Adrenal gland (tissue), 9 donors: ENCODE measurements at regions not wholly inside any gene's neighbourhood (a gene's known extent, or its start where the extent isn't known, plus 50 kb on each side); places are given as distances from the start of the nearest gene placed in this dataset.

Source experiments
- DNase-seq, 7 donors: peaks; one replicate each; pipeline ENCODE4 v3.0.0-alpha.2; 2019 to 2020
- H3K27ac ChIP-seq, 5 donors: fragments of 200-600 bp; sonication (generic) in 4 of 5; 1 replicate in 3 of 5; 2 replicates in 2 of 5; pipeline versions ENCODE4 v1.5.1 to v1.8.0; 2016 to 2020; ENCODE audit warnings: mild to moderate bottlenecking in 1 of 5
- H3K27me3 ChIP-seq: fragments of 200-600 bp; 2 replicates; pipeline ENCODE4 v1.8.0; 2021
- H3K36me3 ChIP-seq, 2 donors: fragments of 200-600 bp; replicated peaks in 1 of 2; 1 replicate in 1 of 2; 2 replicates in 1 of 2; pipeline versions ENCODE4 v1.5.1 to v1.8.0; 2018 to 2022
- H3K4me1 ChIP-seq, 2 donors: fragments of 200-600 bp; replicated peaks in 1 of 2; 1 replicate in 1 of 2; 2 replicates in 1 of 2; pipeline versions ENCODE4 v1.5.1 to v1.8.0; 2018 to 2021
- H3K4me3 ChIP-seq, 4 donors: fragments of 200-600 bp; sonication (generic) in 3 of 4; one replicate each; pipeline ENCODE4 v1.5.1; 2016 to 2018
- H3K9me3 ChIP-seq, 3 donors: fragments of 200-600 bp; sonication (generic) in 1 of 3; replicated peaks in 1 of 3; 1 replicate in 2 of 3; 2 replicates in 1 of 3; pipeline versions ENCODE4 v1.5.1 to v1.8.0; 2016 to 2021
- CTCF ChIP-seq, 6 experiments: fragments of 450-650 bp in 4 of 6; fragments of 200-600 bp in 2 of 6; sonication (generic) in 1 of 6; IDR thresholded peaks; 1 replicate in 5 of 6; 2 replicates in 1 of 6; pipeline versions ENCODE4 v1.5.1 to v1.8.0; 2016 to 2021; ENCODE audit warnings: antibody characterized with exemption in 6 of 6, mild to moderate bottlenecking in 2 of 6, moderate library complexity in 1 of 6
- POLR2A ChIP-seq, 2 donors: fragments of 450-650 bp; IDR thresholded peaks; one replicate each; pipeline ENCODE4 v1.6.1; 2017; ENCODE audit warnings: antibody characterized with exemption in 2 of 2, mild to moderate bottlenecking in 2 of 2, moderate library complexity in 1 of 2
- WGBS, 4 donors: extraction: QIAGEN DNeasy Blood & Tissue Kit in 2 of 4; methylation state at CpG; one replicate each; pipeline versions ENCODE4 v1.1.5 to v1.1.7; 2013 to 2017; 5-methylcytosine and 5-hydroxymethylcytosine counted together
- intact Hi-C, 2 donors: fragments of 100-400 bp; cut with DNase I; formaldehyde crosslinking; loops; one replicate each; pipeline versions ENCODE4 v1.14.1 to v1.15.0; 2022 to 2023
- donor health status: healthy with polysubstance abuse.
- donor health status: Bipolar disorder and iron deficiency.
- donor health status: DM: yes; HTN: yes; CAD: no.
- donor health status: DM: no; HTN: no; CAD: no.
- donor health status: DM: no; HTN: no; CAD: no.

DNA sequence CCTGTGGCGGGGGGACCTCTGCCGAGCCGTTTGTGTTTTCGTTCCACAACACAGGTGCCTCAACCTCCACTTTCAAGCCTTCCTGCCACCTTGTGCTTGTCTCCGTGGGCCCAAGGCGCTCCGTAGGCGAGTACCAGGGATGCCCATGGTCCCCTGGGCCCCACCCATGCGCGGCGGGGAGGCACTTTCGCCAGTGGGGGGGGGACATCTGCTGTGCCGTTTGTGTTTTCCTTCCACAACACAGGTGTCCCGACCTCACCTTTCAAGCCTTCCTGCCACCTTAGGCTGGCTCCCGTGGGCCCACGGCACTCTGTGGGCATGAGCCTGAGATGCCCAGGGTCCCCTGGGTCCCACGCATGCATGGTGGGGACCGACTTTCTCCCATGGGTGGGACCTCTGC, 335.9 kb downstream of the ALG10 start:
- H3K27me3 ChIP-seq = no peaks in the 10 kb centered on the region
- no peaks in the 10 kb centered on the region for H3K9me3 ChIP-seq
- H3K36me3 ChIP-seq = no peaks in the 10 kb centered on the region
- H3K4me1 ChIP-seq = no peaks in the 10 kb centered on the region
- intact Hi-C loops = no loop called here
- no peak overlapping the region for H3K4me3 ChIP-seq
- 43 to 62% (median 58%) methylated on average over 9 to 18 of the region's 18 CpGs for WGBS, 4 donors
- DNase-seq = no peak
- TF ChIP-seq POLR2A (IDR thresholded peaks at IDR 0.05) (no peak), CTCF (IDR thresholded peaks at IDR 0.05) (no peak)
- H3K27ac ChIP-seq = no peak overlapping the region

GRCh38 chr12:34361721-34362316, 339.5 kb downstream of the ALG10 start:
- H3K27ac ChIP-seq = no peak overlapping the region
- no peak overlapping the region for H3K4me3 ChIP-seq
- TF ChIP-seq POLR2A (IDR thresholded peaks at IDR 0.05) (no peak), CTCF (IDR thresholded peaks at IDR 0.05) (no peak)
- intact Hi-C loops = no loop called here
- no peaks in the 10 kb centered on the region for H3K4me1 ChIP-seq
- H3K9me3 ChIP-seq = no peaks in the 10 kb centered on the region
- WGBS, 4 donors = 46 to 54% (median 52%) methylated on average over 16 to 30 of the region's 30 CpGs
- H3K27me3 ChIP-seq = no peaks in the 10 kb centered on the region
- no peaks in the 10 kb centered on the region for H3K36me3 ChIP-seq
- DNase-seq = no peak

DNA sequence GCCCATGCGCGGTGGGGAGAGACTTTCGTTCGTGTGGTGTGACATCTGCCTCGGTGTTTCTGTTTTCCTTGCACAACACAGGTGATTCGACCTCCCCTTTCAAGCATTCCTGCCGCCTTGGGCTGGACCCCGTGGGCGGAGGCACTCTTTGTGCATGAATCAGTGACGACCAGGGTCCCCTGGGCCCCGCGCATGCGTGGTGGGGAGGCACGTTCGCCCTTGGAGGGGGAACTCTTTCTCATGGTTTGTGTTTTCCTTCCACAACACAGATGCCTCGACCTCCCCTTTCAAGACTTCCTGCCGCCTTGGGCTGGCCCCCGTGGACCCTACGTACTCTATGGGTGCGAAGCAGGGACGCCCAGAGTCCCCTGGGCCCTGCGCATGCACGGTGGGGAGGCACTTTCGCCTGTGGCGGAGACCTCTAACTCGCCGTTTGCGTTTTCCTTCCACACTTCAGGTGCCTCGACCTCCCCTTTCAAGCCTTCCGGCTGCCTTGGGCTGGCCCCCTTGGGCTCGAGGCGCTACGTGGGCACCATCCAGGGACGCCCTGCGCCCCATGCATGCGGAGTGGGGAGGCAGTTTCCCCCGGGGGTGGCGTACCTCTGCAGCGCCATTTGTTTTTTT, 340.9 kb downstream of the ALG10 start:
- intact Hi-C loops = no loop called here
- TF ChIP-seq CTCF (IDR thresholded peaks at IDR 0.05) (no peak), POLR2A (IDR thresholded peaks at IDR 0.05) (no peak)
- no peak overlapping the region for H3K4me3 ChIP-seq
- no peaks in the 10 kb centered on the region for H3K9me3 ChIP-seq
- whole genome bisulfite sequencing, 4 donors = 42 to 57% (median 53%) methylated on average over 36 to 39 of the region's 39 CpGs
- H3K27ac ChIP-seq = no peak overlapping the region
- no peaks in the 10 kb centered on the region for H3K4me1 ChIP-seq
- H3K27me3 ChIP-seq = no peaks in the 10 kb centered on the region
- DNase-seq = no peak
- no peaks in the 10 kb centered on the region for H3K36me3 ChIP-seq

DNA sequence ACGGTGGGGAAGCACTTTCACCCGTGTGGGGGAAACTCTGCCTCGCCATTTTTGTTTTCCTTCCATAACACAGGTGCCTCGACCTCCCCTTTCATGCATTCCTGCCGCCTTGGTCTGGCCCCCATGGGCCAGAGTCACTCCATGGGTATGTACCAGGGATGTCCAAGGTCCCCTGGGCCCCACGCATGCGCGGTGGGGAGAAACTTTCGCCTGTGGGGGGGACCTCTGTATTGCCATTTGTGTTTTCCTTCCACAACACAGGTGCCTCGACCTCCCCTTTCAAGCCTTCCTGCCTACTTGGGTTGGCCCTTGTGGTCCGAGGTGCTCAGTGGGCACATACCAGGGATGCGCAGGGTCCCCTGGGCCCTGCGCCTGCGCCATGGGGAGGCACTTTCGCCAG, 345.8 kb downstream of the ALG10 start:
- Histone ChIP-seq H3K27me3 (no peaks in the 10 kb centered on the region), H3K36me3 (no peaks in the 10 kb centered on the region), H3K9me3 (no peaks in the 10 kb centered on the region), H3K27ac (no peak overlapping the region), H3K4me3 (no peak overlapping the region), H3K4me1 (no peaks in the 10 kb centered on the region)
- DNase-seq = no peak
- WGBS, 4 donors = 55 to 73% (median 65%) methylated on average over 13 to 15 of the region's 15 CpGs
- intact Hi-C loops = no loop called here
- TF ChIP-seq CTCF (IDR thresholded peaks at IDR 0.05) (no peak), POLR2A (IDR thresholded peaks at IDR 0.05) (no peak)
